Uterus (tissue), 3 donors: ENCODE measurements at regions not wholly inside any gene's neighbourhood (a gene's known extent, or its start where the extent isn't known, plus 50 kb on each side); places are given as distances from the start of the nearest gene placed in this dataset.

Experiments used
- DNase-seq, 2 donors: peaks; one replicate each; pipeline ENCODE4 v3.0.0-alpha.2; 2019 to 2020
- H3K27ac ChIP-seq, 2 donors: fragments of 200-600 bp; sonication (generic); 1 replicate in 1 of 2; 2 replicates in 1 of 2; pipeline ENCODE4 v1.5.1; 2016 to 2018
- H3K27me3 ChIP-seq, 2 donors: fragments of 200-600 bp; sonication (generic); one replicate each; pipeline ENCODE4 v1.5.1; 2018 to 2019; ENCODE audit warnings: control low read depth in 1 of 2
- H3K36me3 ChIP-seq, 2 donors: fragments of 200-600 bp; sonication (generic); one replicate each; pipeline ENCODE4 v1.5.1; 2019; ENCODE audit warnings: control low read depth in 1 of 2
- H3K4me1 ChIP-seq, 2 donors: fragments of 200-600 bp; sonication (generic); one replicate each; pipeline ENCODE4 v1.5.1; 2018 to 2019; ENCODE audit warnings: control low read depth in 1 of 2
- H3K4me3 ChIP-seq, 2 donors: fragments of 200-600 bp; sonication (generic); 1 replicate in 1 of 2; 2 replicates in 1 of 2; pipeline ENCODE4 v1.5.1; 2018 to 2019; ENCODE audit warnings: mild to moderate bottlenecking in 1 of 2
- H3K9me3 ChIP-seq, 2 donors: fragments of 200-600 bp; sonication (generic); one replicate each; pipeline ENCODE4 v1.5.1; 2019; ENCODE audit warnings: control low read depth in 1 of 2
- CTCF ChIP-seq, 4 experiments: fragments of 200-600 bp in 2 of 4; fragments of 450-650 bp in 2 of 4; sonication (generic) in 2 of 4; IDR thresholded peaks; one replicate each; pipeline ENCODE4 v1.5.1; 2016 to 2019; ENCODE audit warnings: antibody characterized with exemption in 4 of 4, mild to moderate bottlenecking in 2 of 4, moderate library complexity in 1 of 4
- POLR2A ChIP-seq, 2 donors: fragments of 450-650 bp; IDR thresholded peaks; one replicate each; pipeline ENCODE4 v1.6.1; 2016; ENCODE audit warnings: antibody characterized with exemption in 2 of 2, mild to moderate bottlenecking in 1 of 2, moderate library complexity in 1 of 2
- intact Hi-C: fragments of 100-400 bp; cut with DNase I; formaldehyde crosslinking; loops from one replicate; pipeline ENCODE4 v1.15.1; 2023; ENCODE audit warnings: low total_unique reads
- donor health status: DM: yes; HTN: yes; CAD: no.

- TF ChIP-seq CTCF (IDR thresholded peaks at IDR 0.05) (no peak), POLR2A (IDR thresholded peaks at IDR 0.05) (no peak)
- Histone ChIP-seq H3K4me1 (no peaks in the 10 kb centered on the region), H3K36me3 (no peaks in the 10 kb centered on the region), H3K9me3 (no peaks in the 10 kb centered on the region), H3K27me3 (no peaks in the 10 kb centered on the region), H3K27ac (no peak overlapping the region), H3K4me3 (no peak overlapping the region)
- DNase-seq, result no peak
- intact Hi-C loops, result no loop called here
Observed at GRCh38 chr6:79353226-79353625, 118.7 kb upstream of the HMGN3 start.

GRCh38 chr6:79338493-79338892, 104.0 kb upstream of the HMGN3 start:
- H3K27me3 ChIP-seq, result no peaks in the 10 kb centered on the region
- H3K36me3 ChIP-seq, result no peaks in the 10 kb centered on the region
- no peaks in the 10 kb centered on the region for H3K9me3 ChIP-seq
- intact Hi-C loops, result no loop called here
- no peak for DNase-seq
- H3K4me1 ChIP-seq, result no peaks in the 10 kb centered on the region
- H3K27ac ChIP-seq, result no peak overlapping the region
- H3K4me3 ChIP-seq, result no peak overlapping the region
- TF ChIP-seq POLR2A (IDR thresholded peaks at IDR 0.05), result no peak
- TF ChIP-seq CTCF (IDR thresholded peaks at IDR 0.05), result no peak

GRCh38 chr6:79335133-79335674, 100.7 kb upstream of the HMGN3 start:
- intact Hi-C loops, result no loop called here

GRCh38 chr6:79334674-79335073, 100.2 kb upstream of the HMGN3 start:
- TF ChIP-seq POLR2A (IDR thresholded peaks at IDR 0.05) (no peak), CTCF (IDR thresholded peaks at IDR 0.05) (no peak)
- no peaks in the 10 kb centered on the region for H3K9me3 ChIP-seq
- no peak overlapping the region for H3K27ac ChIP-seq
- intact Hi-C loops, result no loop called here
- no peaks in the 10 kb centered on the region for H3K27me3 ChIP-seq
- no peaks in the 10 kb centered on the region for H3K4me1 ChIP-seq
- H3K4me3 ChIP-seq, result no peak overlapping the region
- no peaks in the 10 kb centered on the region for H3K36me3 ChIP-seq
- DNase-seq, result no peak

More at GRCh38 chr6:79335133-79335674, 100.7 kb upstream of the HMGN3 start:
- TF ChIP-seq POLR2A (IDR thresholded peaks at IDR 0.05) (no peak), CTCF (IDR thresholded peaks at IDR 0.05) (no peak)
- DNase-seq, result no peak
- Histone ChIP-seq H3K27ac (no peak overlapping the region), H3K27me3 (no peaks in the 10 kb centered on the region), H3K36me3 (no peaks in the 10 kb centered on the region), H3K4me3 (no peak overlapping the region), H3K9me3 (no peaks in the 10 kb centered on the region), H3K4me1 (no peaks in the 10 kb centered on the region)

GRCh38 chr6:79330704-79331103, 96.2 kb upstream of the HMGN3 start:
- H3K4me1 ChIP-seq, result no peaks in the 10 kb centered on the region
- intact Hi-C loops, result no loop called here
- TF ChIP-seq POLR2A (IDR thresholded peaks at IDR 0.05) (no peak), CTCF (IDR thresholded peaks at IDR 0.05) (no peak)
- H3K9me3 ChIP-seq, result no peaks in the 10 kb centered on the region
- no peak overlapping the region for H3K4me3 ChIP-seq
- no peak for DNase-seq
- no peaks in the 10 kb centered on the region for H3K36me3 ChIP-seq
- no peaks in the 10 kb centered on the region for H3K27me3 ChIP-seq
- H3K27ac ChIP-seq, result no peak overlapping the region
